GM12873 (cell line): ENCODE measurements at regions not wholly inside any gene's neighbourhood (a gene's known extent, or its start where the extent isn't known, plus 50 kb on each side); places are given as distances from the start of the nearest gene placed in this dataset.

Experiments used
- CTCF ChIP-seq: IDR thresholded peaks from 2 replicates; pipeline ENCODE4 v1.5.1; 2012; ENCODE audit warnings: low read depth, mild to moderate bottlenecking, moderate library complexity, low read length, control low read depth; ENCODE audit not compliant: insufficient read depth; ENCODE audit errors: missing control alignments

- no peak for TF ChIP-seq CTCF
These were observed 56.1 kb downstream of the KCNRG start for GRCh38 chr13:50071379-50071778.

GRCh38 chr13:50072676-50073075 lies 57.4 kb downstream of the KCNRG start:
- no peak for TF ChIP-seq CTCF

GRCh38 chr13:50073340-50073739 lies 58.1 kb downstream of the KCNRG start:
- TF ChIP-seq CTCF: no peak

GRCh38 chr13:50074843-50075242 lies 59.6 kb downstream of the KCNRG start:
- no peak for TF ChIP-seq CTCF

- no peak for TF ChIP-seq CTCF
These were observed 60.4 kb downstream of the KCNRG start for GRCh38 chr13:50075619-50076097.

- TF ChIP-seq CTCF: no peak
These were observed 62.2 kb downstream of the KCNRG start for GRCh38 chr13:50077431-50077830.

- no peak for TF ChIP-seq CTCF
These were observed 63.1 kb downstream of the KCNRG start for GRCh38 chr13:50078231-50078894.
